ENCODE measurements at regions not wholly inside any gene's neighbourhood (a gene's known extent, or its start where the extent isn't known, plus 50 kb on each side); places are given as distances from the start of the nearest gene placed in this dataset.

DNA sequence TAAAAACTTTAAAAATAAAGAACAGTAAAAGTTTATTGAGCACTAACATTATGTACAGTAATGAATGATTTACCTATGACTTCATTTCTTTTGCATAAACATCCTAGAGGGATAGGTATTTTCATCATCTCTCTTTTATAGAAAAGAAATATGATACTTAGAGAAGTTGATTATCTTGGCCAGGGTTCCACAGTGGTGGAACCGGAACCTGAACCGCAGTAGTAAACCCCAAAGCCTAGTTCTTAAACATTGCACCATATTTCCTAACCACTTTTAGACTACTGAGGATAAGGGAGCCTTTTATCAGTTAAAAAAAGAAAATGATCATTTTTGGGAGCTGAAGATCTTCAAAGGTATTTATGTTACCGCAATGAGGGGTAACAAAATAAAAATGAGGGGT, 205.7 kb upstream of the SGCD start:
- TF ChIP-seq, protein P1, sequence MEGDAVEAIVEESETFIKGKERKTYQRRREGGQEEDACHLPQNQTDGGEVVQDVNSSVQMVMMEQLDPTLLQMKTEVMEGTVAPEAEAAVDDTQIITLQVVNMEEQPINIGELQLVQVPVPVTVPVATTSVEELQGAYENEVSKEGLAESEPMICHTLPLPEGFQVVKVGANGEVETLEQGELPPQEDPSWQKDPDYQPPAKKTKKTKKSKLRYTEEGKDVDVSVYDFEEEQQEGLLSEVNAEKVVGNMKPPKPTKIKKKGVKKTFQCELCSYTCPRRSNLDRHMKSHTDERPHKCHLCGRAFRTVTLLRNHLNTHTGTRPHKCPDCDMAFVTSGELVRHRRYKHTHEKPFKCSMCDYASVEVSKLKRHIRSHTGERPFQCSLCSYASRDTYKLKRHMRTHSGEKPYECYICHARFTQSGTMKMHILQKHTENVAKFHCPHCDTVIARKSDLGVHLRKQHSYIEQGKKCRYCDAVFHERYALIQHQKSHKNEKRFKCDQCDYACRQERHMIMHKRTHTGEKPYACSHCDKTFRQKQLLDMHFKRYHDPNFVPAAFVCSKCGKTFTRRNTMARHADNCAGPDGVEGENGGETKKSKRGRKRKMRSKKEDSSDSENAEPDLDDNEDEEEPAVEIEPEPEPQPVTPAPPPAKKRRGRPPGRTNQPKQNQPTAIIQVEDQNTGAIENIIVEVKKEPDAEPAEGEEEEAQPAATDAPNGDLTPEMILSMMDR (IDR thresholded peaks at IDR 0.05): no peak
- Mint-ChIP-seq H3K27ac (no peak overlapping the region), H3K9me3 (no peaks in the 10 kb centered on the region), H3K27me3 (peaks cover 12% of the 10 kb centered on the region), H3K4me1 (ENCODE audit: low read depth) (no peaks in the 10 kb centered on the region), H3K36me3 (ENCODE audit: low read depth) (no peaks in the 10 kb centered on the region), H3K4me3 (no peak overlapping the region)
- POLR2A ChIA-PET: no interaction called here
- CTCF ChIA-PET: no interaction called here
- ATAC-seq (no peak), DNase-seq (no peak)
- intact Hi-C loops (cut with micrococcal nuclease): no loop called here

DNA sequence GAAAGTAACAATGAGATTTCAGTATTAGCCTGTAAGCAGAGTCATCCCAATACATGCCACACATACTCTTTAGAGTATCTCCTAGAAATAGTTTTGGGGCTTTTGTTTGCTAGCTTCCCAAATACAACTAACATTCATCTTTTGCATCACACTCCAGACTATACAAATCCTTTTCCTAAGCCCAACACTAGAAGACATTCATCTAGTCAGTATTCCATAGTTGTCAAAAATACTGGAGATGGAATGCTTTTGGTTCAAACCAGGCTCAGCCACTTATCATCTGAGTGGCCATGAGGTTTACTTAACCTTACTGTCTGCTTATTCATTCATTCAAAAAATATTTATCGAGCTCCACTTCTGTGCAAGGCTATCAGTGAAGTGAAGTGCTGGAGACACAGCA, 205.1 kb upstream of the SGCD start:
- Mint-ChIP-seq H3K36me3 (ENCODE audit: low read depth) (no peaks in the 10 kb centered on the region), H3K4me1 (ENCODE audit: low read depth) (no peaks in the 10 kb centered on the region), H3K4me3 (no peak overlapping the region), H3K27ac (no peak overlapping the region), H3K9me3 (no peaks in the 10 kb centered on the region), H3K27me3 (peaks cover 11% of the 10 kb centered on the region)
- ATAC-seq: no peak
- no peak for DNase-seq
- TF ChIP-seq, protein P1 (IDR thresholded peaks at IDR 0.05): no peak
- ChIA-PET CTCF (no interaction called here), POLR2A (no interaction called here)
- intact Hi-C loops (cut with micrococcal nuclease): no loop called here

DNA sequence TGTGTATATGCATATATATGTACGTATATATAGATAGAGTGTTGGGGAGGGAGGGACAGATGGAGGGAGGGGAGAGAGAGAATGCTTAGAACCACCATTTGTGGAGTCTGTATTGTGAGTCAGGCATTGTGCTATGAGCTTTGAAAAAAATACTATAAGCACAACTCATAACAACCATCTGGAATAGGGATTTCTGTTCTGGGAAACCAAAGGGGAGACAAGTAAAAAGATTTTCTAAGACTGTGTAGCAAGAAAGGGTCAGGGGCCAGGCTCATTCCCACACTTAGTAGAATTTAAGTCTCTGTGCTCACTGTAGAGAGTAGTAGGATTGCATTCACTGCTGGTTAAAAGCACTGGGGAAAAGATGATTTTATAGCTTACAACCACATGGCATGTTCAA, 202.3 kb upstream of the SGCD start:
- POLR2A ChIA-PET: no interaction called here
- Mint-ChIP-seq H3K4me1 (ENCODE audit: low read depth) (no peaks in the 10 kb centered on the region), H3K9me3 (no peaks in the 10 kb centered on the region), H3K27me3 (peaks cover 9% of the 10 kb centered on the region), H3K36me3 (ENCODE audit: low read depth) (no peaks in the 10 kb centered on the region), H3K27ac (no peak overlapping the region), H3K4me3 (no peak overlapping the region)
- TF ChIP-seq, protein P1 (IDR thresholded peaks at IDR 0.05): no peak
- CTCF ChIA-PET: no interaction called here
- ATAC-seq (no peak), DNase-seq (no peak)
- intact Hi-C loops (cut with micrococcal nuclease): no loop called here

DNA sequence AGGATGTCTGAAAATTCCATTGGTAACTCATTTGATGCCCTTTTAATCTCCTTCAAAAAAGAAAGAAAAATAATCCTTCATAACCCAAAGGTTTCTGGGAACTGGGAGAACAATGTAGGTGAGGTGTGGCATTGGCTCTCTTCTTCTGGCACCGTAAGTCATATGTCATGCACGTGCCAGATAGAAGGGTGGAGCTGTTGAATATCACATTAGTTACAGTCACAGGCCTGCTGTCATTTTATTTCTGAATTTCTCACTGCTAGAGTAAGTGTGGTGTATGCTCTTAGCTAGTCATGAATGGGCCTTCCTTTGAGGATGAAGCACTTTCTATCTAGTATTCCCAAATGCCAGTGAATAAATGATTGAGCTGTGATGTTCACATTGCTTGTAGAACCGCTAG, 201.8 kb upstream of the SGCD start:
- ATAC-seq (no peak), DNase-seq (no peak)
- H3K27me3 Mint-ChIP-seq: peaks cover 7% of the 10 kb centered on the region
- no peak overlapping the region for H3K4me3 Mint-ChIP-seq
- H3K27ac Mint-ChIP-seq: no peak overlapping the region
- intact Hi-C loops (cut with micrococcal nuclease): no loop called here
- H3K4me1 Mint-ChIP-seq (ENCODE audit: low read depth): no peaks in the 10 kb centered on the region
- ChIA-PET POLR2A (no interaction called here), CTCF (no interaction called here)
- no peaks in the 10 kb centered on the region for H3K9me3 Mint-ChIP-seq
- TF ChIP-seq, protein P1 (IDR thresholded peaks at IDR 0.05): no peak
- no peaks in the 10 kb centered on the region for H3K36me3 Mint-ChIP-seq (ENCODE audit: low read depth)

DNA sequence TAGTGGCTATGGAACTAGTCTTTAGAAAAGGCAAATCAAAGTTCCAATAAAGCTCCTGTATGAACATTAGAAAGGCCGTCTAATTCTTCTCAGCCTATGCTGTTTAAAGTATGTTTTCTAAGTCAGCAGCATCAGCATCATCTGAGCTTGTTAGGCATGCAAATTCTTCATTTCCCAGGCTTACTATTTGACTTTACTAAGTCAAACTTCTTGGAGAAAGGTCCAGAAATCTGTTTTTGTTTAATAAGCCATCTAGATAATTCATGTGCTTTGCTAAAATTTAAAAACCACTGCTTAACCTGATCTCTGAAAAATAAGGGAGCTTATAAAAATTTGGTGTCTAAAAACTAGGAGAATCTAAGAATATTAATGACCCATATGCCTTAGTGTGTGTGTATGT, 200.2 kb upstream of the SGCD start:
- ATAC-seq: no peak
- Mint-ChIP-seq H3K4me3 (no peak overlapping the region), H3K9me3 (no peaks in the 10 kb centered on the region), H3K27ac (no peak overlapping the region), H3K27me3 (peaks cover 2% of the 10 kb centered on the region), H3K4me1 (ENCODE audit: low read depth) (no peaks in the 10 kb centered on the region), H3K36me3 (ENCODE audit: low read depth) (no peaks in the 10 kb centered on the region)
- TF ChIP-seq, protein P1 (IDR thresholded peaks at IDR 0.05): no peak
- intact Hi-C loops (cut with micrococcal nuclease): no loop called here
- ChIA-PET CTCF (no interaction called here), POLR2A (no interaction called here)
- DNase-seq: no peak

Measured in activated CD8-positive, alpha-beta T cell treated with anti-CD3 and anti-CD28 coated beads for 36 hours (primary cell).